Glutamatergic neuron (in vitro differentiated cells): ENCODE measurements at regions not wholly inside any gene's neighbourhood (a gene's known extent, or its start where the extent isn't known, plus 50 kb on each side); places are given as distances from the start of the nearest gene placed in this dataset.

Experiments used
- DNase-seq: peaks from one replicate; pipeline ENCODE4 v3.0.0; 2022
- H3K27ac Mint-ChIP-seq: one replicate; pipeline ENCODE4 v1.8.0; 2020; ENCODE audit warnings: mild to moderate bottlenecking, mixed read lengths, inconsistent platforms; ENCODE audit not compliant: unreplicated experiment
- H3K27me3 Mint-ChIP-seq: one replicate; pipeline ENCODE4 v1.8.0; 2020; ENCODE audit warnings: mild to moderate bottlenecking, moderate library complexity, mixed read lengths, inconsistent platforms; ENCODE audit not compliant: unreplicated experiment
- H3K36me3 Mint-ChIP-seq: one replicate; pipeline ENCODE4 v1.8.0; 2020; ENCODE audit warnings: mild to moderate bottlenecking, mixed read lengths, inconsistent platforms; ENCODE audit not compliant: unreplicated experiment
- H3K4me1 Mint-ChIP-seq: one replicate; pipeline ENCODE4 v1.8.0; 2020; ENCODE audit warnings: mild to moderate bottlenecking, low read depth, mixed read lengths, inconsistent platforms; ENCODE audit not compliant: unreplicated experiment
- H3K4me3 Mint-ChIP-seq: one replicate; pipeline ENCODE4 v1.8.0; 2020; ENCODE audit warnings: mild to moderate bottlenecking, mixed read lengths, inconsistent platforms; ENCODE audit not compliant: unreplicated experiment
- H3K9me3 Mint-ChIP-seq: one replicate; pipeline ENCODE4 v1.8.0; 2020; ENCODE audit warnings: mild to moderate bottlenecking, moderate library complexity, mixed read lengths, inconsistent platforms; ENCODE audit not compliant: unreplicated experiment
- TF ChIP-seq, protein P1 (sequence below): fragments of 200-600 bp; sonication (generic); IDR thresholded peaks from one replicate; pipeline ENCODE4 v1.5.0; 2021; ENCODE audit not compliant: partially characterized antibody, unreplicated experiment

DNA sequence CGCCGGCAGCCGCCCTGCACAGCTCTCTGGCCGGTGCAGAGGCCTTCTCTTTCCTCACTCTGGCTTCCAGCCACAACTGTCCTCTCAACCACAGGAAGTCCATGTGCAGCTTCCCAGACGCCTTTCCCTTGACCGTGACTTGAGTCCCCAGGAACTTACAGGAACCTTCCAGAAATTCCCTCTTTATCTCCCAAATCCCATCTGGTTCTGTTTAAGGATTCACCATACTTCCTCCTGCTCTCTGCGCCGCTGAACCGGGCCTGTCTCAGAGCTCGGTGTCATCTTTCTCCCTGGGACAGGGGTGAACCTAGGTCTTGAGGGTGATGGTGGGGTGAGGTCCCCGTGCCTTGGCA, 65.2 kb upstream of the ZNF469 start:
- H3K27ac Mint-ChIP-seq, result no peak overlapping the region
- peaks cover 3% of the 10 kb centered on the region for H3K9me3 Mint-ChIP-seq
- no peak for DNase-seq
- peaks cover 6% of the 10 kb centered on the region for H3K27me3 Mint-ChIP-seq
- H3K36me3 Mint-ChIP-seq, result peaks cover 1% of the 10 kb centered on the region
- TF ChIP-seq, protein P1, sequence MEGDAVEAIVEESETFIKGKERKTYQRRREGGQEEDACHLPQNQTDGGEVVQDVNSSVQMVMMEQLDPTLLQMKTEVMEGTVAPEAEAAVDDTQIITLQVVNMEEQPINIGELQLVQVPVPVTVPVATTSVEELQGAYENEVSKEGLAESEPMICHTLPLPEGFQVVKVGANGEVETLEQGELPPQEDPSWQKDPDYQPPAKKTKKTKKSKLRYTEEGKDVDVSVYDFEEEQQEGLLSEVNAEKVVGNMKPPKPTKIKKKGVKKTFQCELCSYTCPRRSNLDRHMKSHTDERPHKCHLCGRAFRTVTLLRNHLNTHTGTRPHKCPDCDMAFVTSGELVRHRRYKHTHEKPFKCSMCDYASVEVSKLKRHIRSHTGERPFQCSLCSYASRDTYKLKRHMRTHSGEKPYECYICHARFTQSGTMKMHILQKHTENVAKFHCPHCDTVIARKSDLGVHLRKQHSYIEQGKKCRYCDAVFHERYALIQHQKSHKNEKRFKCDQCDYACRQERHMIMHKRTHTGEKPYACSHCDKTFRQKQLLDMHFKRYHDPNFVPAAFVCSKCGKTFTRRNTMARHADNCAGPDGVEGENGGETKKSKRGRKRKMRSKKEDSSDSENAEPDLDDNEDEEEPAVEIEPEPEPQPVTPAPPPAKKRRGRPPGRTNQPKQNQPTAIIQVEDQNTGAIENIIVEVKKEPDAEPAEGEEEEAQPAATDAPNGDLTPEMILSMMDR, result no peak
- no peaks in the 10 kb centered on the region for H3K4me1 Mint-ChIP-seq
- peak overlapping the region; percentile 26 for H3K4me3 Mint-ChIP-seq

DNA sequence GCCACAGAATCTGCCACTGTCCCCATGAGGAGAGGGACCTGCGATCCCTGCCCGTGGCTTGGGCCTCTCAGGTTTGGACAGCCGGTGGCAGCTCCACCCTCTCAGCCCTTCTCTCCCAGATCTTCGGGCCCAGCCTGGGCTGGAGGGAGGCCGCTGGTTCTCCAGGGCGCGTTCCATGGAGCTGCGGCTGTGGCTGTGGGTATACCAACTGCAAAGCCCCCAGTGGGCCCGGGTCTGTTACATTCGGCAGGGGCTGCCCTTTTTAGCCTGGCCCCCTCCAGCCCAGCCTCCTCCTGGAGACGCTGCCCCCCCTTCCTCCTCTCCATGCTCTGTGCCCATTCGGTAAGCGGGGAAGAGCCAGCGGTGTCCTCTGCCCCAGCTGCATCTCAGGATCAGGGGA, 64.7 kb upstream of the ZNF469 start:
- no peak for DNase-seq
- Mint-ChIP-seq H3K36me3 (no peaks in the 10 kb centered on the region), H3K4me3 (no peak overlapping the region), H3K27ac (no peak overlapping the region), H3K9me3 (peaks cover 3% of the 10 kb centered on the region), H3K4me1 (no peaks in the 10 kb centered on the region), H3K27me3 (peaks cover 6% of the 10 kb centered on the region)
- TF ChIP-seq, protein P1, result no peak

DNA sequence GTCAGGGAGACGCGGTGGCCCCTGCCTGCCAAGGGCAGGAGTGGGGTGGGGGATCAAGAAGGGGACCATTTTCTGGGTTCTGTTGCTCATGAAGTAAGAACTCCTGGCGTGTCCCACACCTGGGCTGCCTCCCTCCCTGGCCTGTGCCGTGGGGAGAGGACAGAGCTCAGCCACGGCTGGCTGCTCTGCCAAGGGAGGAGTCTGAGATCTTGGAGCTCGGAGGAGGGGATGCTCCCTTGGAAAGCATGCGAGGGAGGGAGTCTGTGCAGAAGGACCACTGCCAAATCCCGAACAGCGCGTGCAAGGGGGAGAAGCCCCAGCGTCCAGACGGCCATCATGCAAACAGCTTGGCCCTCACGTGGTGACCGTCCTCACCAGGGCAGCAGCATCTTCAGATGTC, 64.2 kb upstream of the ZNF469 start:
- no peak for DNase-seq
- Mint-ChIP-seq H3K4me3 (no peak overlapping the region), H3K4me1 (no peaks in the 10 kb centered on the region), H3K36me3 (no peaks in the 10 kb centered on the region), H3K9me3 (peaks cover 3% of the 10 kb centered on the region), H3K27me3 (peaks cover 6% of the 10 kb centered on the region), H3K27ac (no peak overlapping the region)
- TF ChIP-seq, protein P1, result no peak

DNA sequence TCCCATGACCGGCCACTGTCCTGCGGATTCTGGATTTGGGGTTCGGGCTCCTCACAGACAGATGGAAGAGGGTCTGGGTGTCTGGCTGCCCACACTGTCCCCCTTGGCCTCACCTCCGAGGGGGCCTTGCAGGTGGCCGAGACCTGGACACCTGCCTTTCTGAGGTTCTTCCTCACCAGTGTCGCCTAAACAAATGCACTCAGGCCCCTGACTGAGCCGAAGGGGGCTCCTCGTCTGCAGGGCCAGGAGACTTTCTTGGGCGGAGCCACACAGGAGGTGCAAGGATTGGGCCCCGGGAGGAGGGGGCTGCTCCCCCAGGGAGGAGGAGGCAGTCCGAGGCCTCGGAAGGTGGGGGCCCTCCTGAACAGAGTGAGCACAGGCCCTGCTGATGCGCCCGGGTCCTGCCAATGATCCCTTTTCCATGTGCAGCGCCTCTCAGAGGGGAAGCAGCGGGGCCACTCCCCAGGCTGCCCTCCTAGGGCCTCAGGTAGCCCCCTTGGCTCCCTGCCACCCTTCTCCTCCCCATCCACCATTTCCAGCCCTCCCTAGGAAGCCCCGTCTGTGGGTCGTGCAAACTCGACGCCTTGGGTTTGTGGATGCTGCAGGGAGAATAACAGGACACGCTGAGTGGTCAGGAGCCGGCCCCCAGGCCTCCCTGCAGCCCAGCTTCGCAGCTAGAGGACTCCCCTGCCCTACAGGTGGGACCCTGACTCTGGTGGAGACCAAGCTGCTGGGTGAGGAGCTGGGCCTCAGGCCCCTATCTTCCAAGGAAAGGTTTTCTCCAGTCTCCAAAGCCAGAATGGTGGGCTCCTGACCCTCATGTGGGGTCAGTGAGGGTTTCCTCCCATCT, 63.4 kb upstream of the ZNF469 start:
- no peaks in the 10 kb centered on the region for H3K36me3 Mint-ChIP-seq
- peaks cover 3% of the 10 kb centered on the region for H3K9me3 Mint-ChIP-seq
- DNase-seq, result no peak
- no peak overlapping the region for H3K27ac Mint-ChIP-seq
- H3K27me3 Mint-ChIP-seq, result peaks cover 6% of the 10 kb centered on the region
- no peaks in the 10 kb centered on the region for H3K4me1 Mint-ChIP-seq
- H3K4me3 Mint-ChIP-seq, result no peak overlapping the region
- TF ChIP-seq, protein P1, result no peak

DNA sequence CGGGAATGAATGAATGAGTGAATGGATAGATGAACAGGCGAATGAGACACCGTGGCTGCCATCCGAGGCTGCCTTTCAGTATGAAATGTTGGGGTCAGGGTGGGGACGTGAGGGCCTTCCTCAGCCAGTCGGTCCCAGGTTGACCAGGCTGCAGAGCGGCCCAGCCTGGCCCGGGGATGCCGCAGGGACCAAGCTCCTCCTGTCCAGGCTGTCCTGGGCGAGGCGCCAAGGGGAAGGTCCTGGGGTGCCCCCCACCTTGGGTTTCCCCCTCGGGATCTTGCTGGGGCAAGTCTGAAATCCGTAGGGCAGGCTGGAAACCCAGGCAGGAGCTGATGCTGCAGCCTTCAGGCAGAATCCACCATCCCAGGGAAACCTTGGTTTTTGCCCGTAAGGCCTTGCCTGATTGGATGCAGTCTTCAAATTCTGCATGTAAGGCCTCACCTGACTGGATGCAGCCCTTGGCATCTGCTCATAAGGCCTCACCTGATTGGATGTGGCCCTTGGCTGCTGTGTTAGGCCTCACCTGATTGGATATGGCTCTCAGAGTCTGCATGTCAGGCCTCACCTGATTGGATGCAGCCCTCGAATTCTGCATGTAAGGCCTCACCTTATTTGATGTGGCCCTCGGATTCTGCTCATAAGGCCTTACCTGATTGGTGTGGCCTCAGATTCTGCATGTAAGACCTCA, 61.7 kb upstream of the ZNF469 start:
- TF ChIP-seq, protein P1, result no peak
- no peaks in the 10 kb centered on the region for H3K4me1 Mint-ChIP-seq
- H3K36me3 Mint-ChIP-seq, result no peaks in the 10 kb centered on the region
- H3K27me3 Mint-ChIP-seq, result peaks cover 6% of the 10 kb centered on the region
- no peak overlapping the region for H3K4me3 Mint-ChIP-seq
- DNase-seq, result no peak
- H3K9me3 Mint-ChIP-seq, result peaks cover 6% of the 10 kb centered on the region
- H3K27ac Mint-ChIP-seq, result no peak overlapping the region
